CD4-positive, alpha-beta T cell treated with Interleukin-17A for 1 hour (primary cell): ENCODE measurements at regions not wholly inside any gene's neighbourhood (a gene's known extent, or its start where the extent isn't known, plus 50 kb on each side); places are given as distances from the start of the nearest gene placed in this dataset.

ENCODE experiments used
- DNase-seq: peaks from one replicate; pipeline ENCODE4 v3.0.0-alpha.2; 2020

- no peak for DNase-seq
Observed at GRCh38 chr2:14401873-14402272, 230.6 kb upstream of the LRATD1 start.

DNA sequence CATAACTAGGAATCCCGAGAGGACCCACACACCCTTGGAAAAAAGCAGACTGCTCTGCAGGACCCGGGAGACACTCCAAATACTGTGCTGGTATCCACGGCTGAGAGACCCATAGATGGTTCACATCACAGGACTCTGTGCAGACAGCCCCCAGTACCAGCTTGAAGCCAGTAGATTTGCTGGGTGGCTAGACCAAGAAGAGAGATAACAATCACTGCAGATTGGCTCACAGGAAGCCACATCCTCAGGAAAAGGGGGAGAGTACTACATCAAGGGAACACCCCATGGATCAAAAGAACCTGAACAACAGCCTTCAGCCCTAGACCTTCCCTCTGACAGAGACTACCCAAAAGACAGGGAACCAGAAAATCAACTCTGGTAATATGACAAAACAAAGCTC lies 223.8 kb upstream of the LRATD1 start:
- DNase-seq: no peak

- DNase-seq: no peak
Observed at GRCh38 chr2:14417551-14417950, 215.0 kb upstream of the LRATD1 start.

DNA sequence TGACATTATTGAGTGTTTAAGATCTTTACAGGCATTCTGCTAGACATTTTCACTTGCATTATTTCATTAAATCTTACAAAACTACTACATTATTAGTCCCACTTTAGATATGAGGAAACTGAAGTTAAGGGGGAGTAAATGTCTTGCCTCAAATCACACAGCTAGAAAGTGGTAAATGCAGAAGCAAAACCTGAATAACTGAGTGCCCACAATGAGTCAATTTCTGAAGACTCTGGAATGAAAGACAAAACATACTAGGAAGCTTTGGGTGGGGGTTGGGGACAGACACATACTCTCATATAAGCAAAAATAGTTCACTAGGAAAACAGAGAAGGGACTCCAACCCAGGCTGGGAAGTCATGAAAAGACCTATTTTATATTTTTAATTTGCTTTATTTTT lies 214.4 kb upstream of the LRATD1 start:
- DNase-seq: no peak

DNA sequence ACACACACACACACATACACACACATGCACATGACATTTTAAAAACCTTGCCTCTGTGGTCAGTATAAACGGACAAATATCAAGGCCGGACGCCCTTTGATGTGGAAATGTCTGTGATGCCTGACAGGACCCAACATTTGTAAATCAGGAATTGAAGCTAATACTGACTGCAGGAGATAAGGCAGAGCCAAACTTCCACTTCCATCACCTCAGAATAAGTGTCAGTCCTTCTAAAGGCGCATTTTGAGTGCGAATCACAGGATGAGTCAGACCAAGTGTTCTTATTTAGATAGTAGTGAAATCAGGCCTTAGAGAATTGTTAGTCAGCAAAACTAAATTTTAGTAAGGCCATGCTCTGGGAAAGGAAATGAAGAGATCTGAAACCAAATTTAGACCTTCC lies 211.7 kb upstream of the LRATD1 start:
- DNase-seq: no peak

DNA sequence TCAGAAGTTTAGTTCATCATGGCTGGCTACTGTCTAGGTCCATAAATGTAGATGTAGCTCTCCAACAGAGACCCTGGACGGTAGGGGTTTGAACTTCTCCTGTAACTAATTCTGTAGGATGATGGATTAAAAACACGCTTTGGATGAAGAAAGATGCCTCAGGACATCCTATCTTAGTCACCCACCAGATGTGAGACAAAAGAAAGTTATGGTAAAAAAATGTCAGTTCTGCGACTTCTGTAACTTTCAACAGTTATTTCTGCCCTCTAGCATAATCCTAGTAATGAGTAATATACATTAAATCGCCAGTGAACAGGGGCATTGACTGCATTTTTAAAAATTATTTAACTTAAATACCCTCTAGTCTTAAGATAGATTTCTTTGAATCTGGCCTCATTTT lies 210.1 kb upstream of the LRATD1 start:
- no peak for DNase-seq

DNA sequence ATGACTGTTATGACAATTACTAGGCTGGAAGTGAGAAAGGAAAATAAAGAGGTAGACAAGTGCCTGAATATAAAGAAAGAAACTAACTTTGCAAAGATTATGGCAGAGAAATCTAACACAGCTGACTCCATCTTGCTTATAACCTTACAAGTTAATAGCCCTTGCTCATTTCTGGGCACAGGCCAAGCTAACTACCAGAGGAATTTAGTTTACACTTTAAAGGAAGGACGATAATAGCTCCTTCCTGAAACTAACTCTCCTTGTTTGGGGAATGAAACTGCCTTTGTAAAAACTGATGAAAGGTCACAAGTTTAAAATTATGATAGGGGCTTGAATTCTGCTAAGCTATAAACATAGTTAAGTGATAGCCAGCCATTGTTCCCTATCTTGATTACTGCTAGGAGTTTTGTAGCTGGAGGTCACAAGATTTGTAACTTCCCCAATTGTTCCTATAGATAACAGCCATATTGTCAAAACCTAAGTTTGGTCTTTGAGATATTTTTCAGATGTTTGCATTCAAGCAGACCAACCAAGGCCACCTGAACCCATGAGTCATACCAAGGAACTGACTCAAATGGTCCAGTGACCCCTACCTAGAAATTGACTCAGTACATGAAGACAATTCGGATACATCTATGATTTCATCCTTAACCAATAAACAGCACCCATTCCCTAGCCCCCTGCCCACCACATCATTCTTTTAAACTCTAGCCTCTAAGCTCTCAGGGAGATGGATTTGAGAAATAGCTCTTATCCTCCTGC lies 209.2 kb upstream of the LRATD1 start:
- no peak for DNase-seq

DNA sequence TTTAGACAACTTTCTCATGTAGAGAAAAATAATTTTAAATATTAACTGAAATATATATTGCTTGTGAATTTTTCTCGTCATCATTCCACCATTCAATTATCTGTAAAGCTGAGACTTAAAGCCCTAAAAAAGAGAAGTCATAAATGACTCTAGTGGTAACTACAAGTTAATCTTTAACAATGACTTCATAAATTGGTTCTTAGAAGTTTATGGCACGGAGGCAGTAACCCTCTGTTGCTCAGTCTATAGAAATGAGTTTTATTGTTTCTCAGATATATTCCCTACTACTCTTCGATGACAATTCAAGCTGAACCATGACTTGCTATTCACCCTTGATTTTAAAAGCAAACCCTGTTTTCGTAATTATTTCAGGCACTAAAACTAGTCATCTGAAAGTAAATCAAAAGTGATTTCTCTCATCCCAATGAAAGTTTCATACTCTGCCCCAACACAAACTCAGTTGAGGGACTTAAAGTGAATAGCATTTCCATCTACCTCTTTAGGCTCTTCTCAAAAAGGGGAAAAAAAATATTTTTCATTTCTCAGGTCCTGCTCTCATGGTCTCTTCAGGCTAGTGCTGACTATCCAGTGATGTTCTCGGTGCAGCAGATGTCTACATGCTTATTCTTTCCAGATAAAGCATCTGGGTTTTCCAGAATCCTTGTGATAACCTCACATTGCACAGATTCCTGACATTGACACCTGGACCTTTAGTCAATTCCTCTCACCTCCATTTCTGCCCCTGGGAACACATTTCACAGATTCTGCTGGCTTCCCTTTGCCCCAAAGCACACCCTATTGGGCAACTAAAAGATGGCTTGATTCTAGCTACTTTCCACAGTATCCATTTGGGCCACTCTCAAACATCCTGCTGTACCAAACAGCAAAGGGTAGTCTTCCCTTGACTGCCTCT lies 207.8 kb upstream of the LRATD1 start:
- no peak for DNase-seq

- DNase-seq: no peak
Observed at GRCh38 chr2:14425869-14426268, 206.6 kb upstream of the LRATD1 start.

- DNase-seq: no peak
Observed at GRCh38 chr2:14428056-14428455, 204.5 kb upstream of the LRATD1 start.

- DNase-seq: no peak
Observed at GRCh38 chr2:14433946-14434495, 198.5 kb upstream of the LRATD1 start.

DNA sequence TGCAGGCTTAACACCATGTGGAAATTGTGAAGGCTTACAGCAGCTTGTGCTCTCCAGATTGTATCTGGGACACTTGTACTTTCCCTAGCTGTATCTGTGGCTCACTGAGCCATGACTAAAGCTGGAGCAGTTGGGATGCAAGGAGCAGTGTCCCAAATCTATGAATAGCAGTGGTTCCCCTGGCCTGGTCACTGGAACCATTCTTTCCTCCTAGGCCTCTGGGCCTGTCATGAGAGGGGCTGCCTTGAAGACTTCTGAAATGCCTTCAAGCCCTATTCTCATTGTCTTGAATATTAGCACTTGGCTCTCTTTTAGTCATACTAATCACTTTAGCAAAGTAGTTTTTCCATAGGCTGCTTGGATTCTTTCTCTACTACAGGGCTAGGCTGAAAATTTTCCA lies 186.8 kb upstream of the LRATD1 start:
- no peak for DNase-seq

DNA sequence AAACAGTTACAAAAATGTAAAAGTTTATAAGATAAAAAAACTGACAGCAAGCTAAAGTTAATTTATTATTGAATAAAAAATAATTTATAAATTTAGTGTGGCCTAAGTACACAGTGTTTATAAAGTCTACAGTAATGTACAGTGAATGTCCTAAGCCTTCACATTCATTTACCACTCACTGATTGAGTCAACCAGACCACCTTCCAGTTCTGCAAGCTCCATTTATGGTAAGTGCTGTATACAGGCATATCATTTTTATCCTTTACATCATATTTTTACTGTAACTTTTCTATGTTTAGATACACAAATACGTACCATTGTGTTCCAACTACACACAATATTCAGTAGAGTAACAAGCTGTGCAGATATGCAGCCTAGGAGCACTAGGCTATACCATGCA lies 184.2 kb upstream of the LRATD1 start:
- DNase-seq: no peak

DNA sequence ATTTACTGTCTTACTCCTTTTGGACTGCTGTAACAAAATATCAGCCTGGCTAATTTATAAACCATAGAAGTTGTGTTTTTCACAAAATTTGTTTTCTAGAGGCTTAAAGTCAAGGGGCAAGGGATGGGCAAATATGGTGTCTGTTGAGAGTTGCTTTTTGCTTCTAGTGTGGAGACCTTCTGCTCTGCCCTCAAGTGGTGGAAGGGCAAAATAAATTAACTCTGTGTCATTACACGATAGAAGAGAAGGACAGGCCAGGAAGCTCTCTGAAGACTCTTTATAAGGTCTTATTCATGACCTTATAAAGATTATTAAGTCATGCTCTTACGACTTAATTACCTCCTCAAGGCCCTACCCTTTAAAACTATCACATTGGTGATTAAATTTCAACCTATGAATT lies 181.2 kb upstream of the LRATD1 start:
- DNase-seq: no peak

GRCh38 chr2:14454202-14454601 lies 178.3 kb upstream of the LRATD1 start:
- no peak for DNase-seq

DNA sequence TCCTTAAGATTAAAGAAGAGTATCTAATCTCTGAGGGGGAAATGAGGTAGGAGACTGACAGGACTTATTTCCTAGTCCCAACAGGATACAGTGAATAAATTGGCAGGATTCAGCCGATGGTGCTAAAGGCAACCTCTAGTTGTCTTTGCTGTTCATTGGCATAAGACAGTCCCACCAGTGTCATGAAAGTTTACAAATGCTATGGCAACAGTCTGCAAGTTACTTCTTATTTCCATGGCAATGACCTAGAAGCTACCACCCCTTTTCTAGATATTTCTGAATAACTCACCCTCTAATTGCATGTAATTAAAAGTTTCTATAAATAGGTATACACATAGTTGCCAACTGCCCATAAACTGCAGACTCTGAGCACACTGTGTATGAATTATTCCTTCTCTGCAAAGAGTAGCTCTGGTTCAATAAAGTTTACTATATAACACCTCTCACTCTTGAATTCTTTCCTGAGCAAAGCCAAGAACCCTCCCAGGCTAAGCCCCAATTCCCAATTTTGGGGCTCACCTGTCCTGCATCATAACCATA lies 172.7 kb upstream of the LRATD1 start:
- DNase-seq: no peak

- DNase-seq: no peak
Observed at GRCh38 chr2:14475994-14476393, 156.5 kb upstream of the LRATD1 start.

DNA sequence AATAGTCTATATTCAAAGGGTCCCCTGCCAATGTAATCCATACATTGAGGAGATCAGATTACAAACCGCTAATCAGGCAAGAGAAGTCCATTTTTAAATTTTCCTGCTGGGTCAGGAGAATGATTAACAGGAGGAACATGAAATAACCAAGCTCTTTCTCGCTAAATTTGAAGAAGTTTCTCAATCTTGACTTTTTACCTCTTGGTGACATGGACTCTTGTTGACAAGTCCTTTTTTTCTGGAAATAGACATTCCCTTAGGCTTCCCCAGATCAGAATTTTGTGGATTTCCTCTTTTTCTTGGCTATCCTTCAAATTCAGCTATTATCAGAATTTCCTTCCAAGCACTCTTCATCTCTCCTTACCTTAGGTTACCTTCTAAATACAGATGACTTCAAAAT lies 153.0 kb upstream of the LRATD1 start:
- DNase-seq: no peak

DNA sequence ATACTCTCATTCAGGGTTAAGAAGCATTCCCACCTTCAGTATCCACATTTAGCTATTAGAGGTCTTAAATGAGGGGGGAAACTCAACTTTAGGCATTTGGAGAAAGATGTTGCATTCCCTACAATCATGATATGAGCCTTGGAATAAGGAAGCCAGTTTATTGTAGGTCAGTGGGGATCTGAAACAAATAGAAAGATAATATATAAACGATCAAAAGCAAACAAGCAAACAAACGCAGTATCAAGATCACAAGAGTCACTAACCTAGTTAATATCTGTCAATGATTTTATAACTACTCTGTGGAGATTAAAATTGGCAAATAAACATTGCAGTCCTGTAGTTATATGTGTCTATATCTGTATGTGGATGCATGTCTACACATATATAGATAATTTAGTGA lies 152.4 kb upstream of the LRATD1 start:
- DNase-seq: no peak

GRCh38 chr2:14480906-14481305 lies 151.6 kb upstream of the LRATD1 start:
- no peak for DNase-seq

DNA sequence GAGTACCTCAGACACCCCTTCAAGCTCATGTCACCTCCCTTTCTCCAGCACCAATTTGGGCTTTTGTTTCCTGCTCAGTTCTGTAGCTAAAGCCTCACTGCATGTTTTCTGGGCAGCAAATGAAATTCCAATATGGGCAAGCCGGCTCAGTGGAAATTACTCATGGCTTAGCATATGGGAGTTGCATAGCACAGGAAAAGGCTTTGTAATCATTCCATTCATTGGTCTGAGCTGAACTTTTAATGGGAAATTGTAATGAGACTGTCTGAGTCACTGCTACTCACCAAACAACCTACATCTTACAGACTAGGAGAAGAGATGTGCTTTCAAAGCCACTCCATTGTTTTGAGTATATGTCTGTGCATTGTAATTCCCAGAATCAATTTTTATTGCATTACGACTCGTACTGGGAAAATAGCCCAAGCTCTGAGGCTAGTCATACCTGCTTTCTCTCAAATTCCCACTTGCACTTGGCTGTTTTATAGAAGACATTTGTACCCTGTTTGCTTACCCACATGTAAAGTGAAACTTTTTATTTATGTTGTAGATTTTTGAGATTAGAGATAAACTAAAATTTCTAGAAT lies 139.5 kb upstream of the LRATD1 start:
- no peak for DNase-seq

GRCh38 chr2:14494759-14495158 lies 137.8 kb upstream of the LRATD1 start:
- no peak for DNase-seq

DNA sequence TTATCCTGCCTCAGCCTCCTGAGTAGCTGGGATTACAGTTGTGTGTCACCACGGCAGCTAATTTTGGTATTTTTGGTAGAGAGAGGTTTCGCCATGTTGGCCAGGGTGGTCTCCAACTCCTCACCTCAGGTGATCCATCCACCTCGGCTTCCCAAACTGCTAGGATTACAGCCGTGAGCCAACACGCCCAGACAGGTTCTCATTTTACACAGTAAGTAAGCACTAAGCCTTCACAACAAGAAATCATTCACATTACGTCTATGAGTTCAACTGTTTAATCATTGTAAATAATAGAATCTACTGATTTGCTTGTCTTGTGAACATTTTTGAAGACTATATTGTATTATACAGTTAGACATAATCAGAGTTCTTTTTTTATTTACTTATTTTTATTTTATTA lies 131.5 kb upstream of the LRATD1 start:
- DNase-seq: no peak
